C4-2B (cell line): ENCODE measurements at regions not wholly inside any gene's neighbourhood (a gene's known extent, or its start where the extent isn't known, plus 50 kb on each side); places are given as distances from the start of the nearest gene placed in this dataset.

Experiments
- H3K27ac ChIP-seq: fragments of 450-650 bp; 2 replicates; pipeline ENCODE4 v1.5.1; 2017
- CTCF ChIP-seq: fragments of 450-650 bp; conservative IDR thresholded peaks from 2 replicates; pipeline ENCODE4 v1.5.1; 2017; ENCODE audit warnings: mild to moderate bottlenecking
- ZFX ChIP-seq: fragments of 450-650 bp; IDR thresholded peaks from 2 replicates; pipeline ENCODE4 v1.6.1; 2017

- TF ChIP-seq ZFX (no peak), CTCF (peak; percentile 91)
- no peak overlapping the region for H3K27ac ChIP-seq
These were observed 144.6 kb upstream of the TNR start for GRCh38 chr1:175887981-175888428.

GRCh38 chr1:175887521-175887920 lies 144.1 kb upstream of the TNR start:
- TF ChIP-seq CTCF = no peak
- no peak for TF ChIP-seq ZFX
- no peak overlapping the region for H3K27ac ChIP-seq

GRCh38 chr1:175885326-175885725 lies 141.9 kb upstream of the TNR start:
- TF ChIP-seq CTCF = no peak
- no peak for TF ChIP-seq ZFX
- no peak overlapping the region for H3K27ac ChIP-seq

GRCh38 chr1:175884369-175884768 lies 141.0 kb upstream of the TNR start:
- H3K27ac ChIP-seq = no peak overlapping the region
- TF ChIP-seq ZFX (no peak), CTCF (no peak)

- no peak for TF ChIP-seq CTCF
- H3K27ac ChIP-seq = no peak overlapping the region
These were observed 138.8 kb upstream of the TNR start for GRCh38 chr1:175882192-175882591.

GRCh38 chr1:175881246-175881976 lies 138.0 kb upstream of the TNR start:
- TF ChIP-seq ZFX (no peak), CTCF (no peak)
- H3K27ac ChIP-seq = no peak overlapping the region

- H3K27ac ChIP-seq = no peak overlapping the region
- TF ChIP-seq ZFX = no peak
- no peak for TF ChIP-seq CTCF
These were observed 135.4 kb upstream of the TNR start for GRCh38 chr1:175878775-175879174.
